Caco-2 (cell line): ENCODE measurements at regions not wholly inside any gene's neighbourhood (a gene's known extent, or its start where the extent isn't known, plus 50 kb on each side); places are given as distances from the start of the nearest gene placed in this dataset.

Experiments used
- BruUV-seq: library from RNA; stranded (reverse); fragments of 400-500 nt; replicated peaks from 2 replicates; lab custom pipeline; 2021; lab: Mats Ljungman, UMichigan
- CTCF ChIA-PET: fragments of 300-600 bp; sonication (Branson Sonifier 250); formaldehyde crosslinking; loops from one replicate; lab custom pipeline; 2022; ENCODE audit warnings: antibody characterized with exemption; lab: Charles Lee
- POLR2A ChIA-PET: fragments of 300-600 bp; sonication (Branson Sonifier 250); formaldehyde crosslinking; loops from one replicate; lab custom pipeline; 2022; ENCODE audit warnings: antibody characterized with exemption; lab: Charles Lee
- DNase-seq, 2 experiments: peaks; one replicate each; pipeline versions ENCODE4 v3.0.0 to v3.0.0-alpha.2; 2020 to 2022
- H3K27me3 ChIP-seq: replicated peaks from 2 replicates; pipeline ENCODE4 v1.6.0; 2011; ENCODE audit warnings: low read length; ENCODE audit not compliant: control insufficient read depth, insufficient read depth
- H3K36me3 ChIP-seq: 2 replicates; pipeline ENCODE4 v1.5.1; 2011; ENCODE audit warnings: low read length; ENCODE audit not compliant: control insufficient read depth, insufficient read depth
- H3K4me1 ChIP-seq: fragments of 250-450 bp; sonication (Bioruptor Pico); 2 replicates; pipeline ENCODE4 v1.5.1; 2020; ENCODE audit warnings: mild to moderate bottlenecking
- H3K4me3 ChIP-seq: 2 replicates; pipeline ENCODE4 v1.5.1; 2011; ENCODE audit warnings: low read depth, mild to moderate bottlenecking, control low read depth, low read length
- H3K9me3 ChIP-seq: fragments of 250-450 bp; sonication (Bioruptor Pico); 2 replicates; pipeline ENCODE4 v1.5.1; 2020; ENCODE audit warnings: mild to moderate bottlenecking, moderate library complexity
- H3K27ac Mint-ChIP-seq: one replicate; pipeline ENCODE4 v1.8.0; 2022; ENCODE audit warnings: mixed read lengths; ENCODE audit not compliant: unreplicated experiment
- H3K27me3 Mint-ChIP-seq: one replicate; pipeline ENCODE4 v1.8.0; 2022; ENCODE audit warnings: mixed read lengths; ENCODE audit not compliant: insufficient read depth, unreplicated experiment
- H3K36me3 Mint-ChIP-seq: one replicate; pipeline ENCODE4 v1.8.0; 2022; ENCODE audit warnings: mild to moderate bottlenecking, mixed read lengths; ENCODE audit not compliant: insufficient read depth, unreplicated experiment
- H3K4me1 Mint-ChIP-seq: one replicate; pipeline ENCODE4 v1.8.0; 2022; ENCODE audit warnings: low read depth, mixed read lengths; ENCODE audit not compliant: unreplicated experiment
- H3K4me3 Mint-ChIP-seq: one replicate; pipeline ENCODE4 v1.8.0; 2022; ENCODE audit warnings: mild to moderate bottlenecking, moderate library complexity, mixed read lengths; ENCODE audit not compliant: unreplicated experiment
- H3K9me3 Mint-ChIP-seq: one replicate; pipeline ENCODE4 v1.8.0; 2022; ENCODE audit warnings: mixed read lengths; ENCODE audit not compliant: unreplicated experiment
- intact Hi-C: fragments of 100-400 bp; cut with micrococcal nuclease; formaldehyde crosslinking; loops from one replicate; pipeline ENCODE4 v1.10.0; 2022; ENCODE audit not compliant: unreplicated experiment
- TF ChIP-seq, protein P1 (sequence below), 2 experiments: fragments of 200-600 bp in 1 of 2; IDR thresholded peaks; 1 replicate in 1 of 2; 2 replicates in 1 of 2; pipeline versions ENCODE4 v1.5.1 to v1.8.0; 2011 to 2022; ENCODE audit warnings: antibody characterized with exemption in 1 of 2, control low read depth in 1 of 2, inconsistent platforms in 1 of 2, low read depth in 1 of 2, low read length in 1 of 2, mild to moderate bottlenecking in 1 of 2, moderate library complexity in 1 of 2; ENCODE audit not compliant: insufficient read depth in 1 of 2, severe bottlenecking in 1 of 2, unreplicated experiment in 1 of 2

DNA sequence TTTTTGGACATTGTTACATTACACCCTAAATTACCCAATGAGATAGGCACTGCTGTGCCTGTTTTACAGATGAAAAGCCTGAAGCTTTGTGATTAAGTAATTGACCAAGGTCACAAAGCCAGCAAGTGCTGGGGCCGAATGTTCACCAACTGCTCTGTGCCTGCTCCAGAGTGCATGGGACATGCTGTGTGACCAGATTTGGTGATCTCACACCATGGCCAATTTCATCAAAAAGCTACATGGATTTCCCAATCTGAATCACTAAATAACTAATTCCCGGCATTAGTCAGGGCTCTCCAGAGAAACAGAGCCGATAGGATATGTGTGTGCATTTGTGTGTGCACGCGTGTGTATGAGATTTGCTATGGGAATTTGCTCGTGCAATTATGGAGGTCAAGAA, 228.3 kb upstream of the ECI2 start:
- Mint-ChIP-seq H3K4me1 (no peaks in the 10 kb centered on the region), H3K27me3 (no peaks in the 10 kb centered on the region), H3K4me3 (no peak overlapping the region), H3K36me3 (no peaks in the 10 kb centered on the region), H3K27ac (no peak overlapping the region), H3K9me3 (no peaks in the 10 kb centered on the region)
- TF ChIP-seq, protein P1, sequence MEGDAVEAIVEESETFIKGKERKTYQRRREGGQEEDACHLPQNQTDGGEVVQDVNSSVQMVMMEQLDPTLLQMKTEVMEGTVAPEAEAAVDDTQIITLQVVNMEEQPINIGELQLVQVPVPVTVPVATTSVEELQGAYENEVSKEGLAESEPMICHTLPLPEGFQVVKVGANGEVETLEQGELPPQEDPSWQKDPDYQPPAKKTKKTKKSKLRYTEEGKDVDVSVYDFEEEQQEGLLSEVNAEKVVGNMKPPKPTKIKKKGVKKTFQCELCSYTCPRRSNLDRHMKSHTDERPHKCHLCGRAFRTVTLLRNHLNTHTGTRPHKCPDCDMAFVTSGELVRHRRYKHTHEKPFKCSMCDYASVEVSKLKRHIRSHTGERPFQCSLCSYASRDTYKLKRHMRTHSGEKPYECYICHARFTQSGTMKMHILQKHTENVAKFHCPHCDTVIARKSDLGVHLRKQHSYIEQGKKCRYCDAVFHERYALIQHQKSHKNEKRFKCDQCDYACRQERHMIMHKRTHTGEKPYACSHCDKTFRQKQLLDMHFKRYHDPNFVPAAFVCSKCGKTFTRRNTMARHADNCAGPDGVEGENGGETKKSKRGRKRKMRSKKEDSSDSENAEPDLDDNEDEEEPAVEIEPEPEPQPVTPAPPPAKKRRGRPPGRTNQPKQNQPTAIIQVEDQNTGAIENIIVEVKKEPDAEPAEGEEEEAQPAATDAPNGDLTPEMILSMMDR (IDR thresholded peaks at IDR 0.05; ENCODE audit: insufficient read depth in 1 of 2, low read depth in 1 of 2, low read length in 1 of 2, severe bottlenecking in 1 of 2, unreplicated experiment in 1 of 2), result no peak
- Histone ChIP-seq H3K36me3 (no peaks in the 10 kb centered on the region), H3K4me1 (no peaks in the 10 kb centered on the region), H3K4me3 (no peak overlapping the region), H3K9me3 (no peaks in the 10 kb centered on the region), H3K27me3 (no peaks in the 10 kb centered on the region; the same call in 1 of the 2 replicates)
- ChIA-PET CTCF (no interaction called here), POLR2A (no interaction called here)
- intact Hi-C loops, result no loop called here
- no TSS peak for BruUV-seq
- no peak for DNase-seq

- no peak overlapping the region for H3K4me3 Mint-ChIP-seq
- peaks cover 5% of the 10 kb centered on the region for H3K9me3 Mint-ChIP-seq
- no peak overlapping the region for H3K27ac Mint-ChIP-seq
- no peaks in the 10 kb centered on the region for H3K9me3 ChIP-seq
- H3K27me3 ChIP-seq, result no peaks in the 10 kb centered on the region
- TF ChIP-seq, protein P1 (IDR thresholded peaks at IDR 0.05; ENCODE audit: insufficient read depth in 1 of 2, low read depth in 1 of 2, low read length in 1 of 2, severe bottlenecking in 1 of 2, unreplicated experiment in 1 of 2), result no peak
- no peak for DNase-seq
- no peaks in the 10 kb centered on the region for H3K4me1 ChIP-seq
- no peaks in the 10 kb centered on the region for H3K27me3 Mint-ChIP-seq
- CTCF ChIA-PET, result no interaction called here
- H3K36me3 ChIP-seq, result no peaks in the 10 kb centered on the region
- H3K36me3 Mint-ChIP-seq, result no peaks in the 10 kb centered on the region
- BruUV-seq, result no TSS peak
- intact Hi-C loops, result no loop called here
- H3K4me1 Mint-ChIP-seq, result no peaks in the 10 kb centered on the region
- POLR2A ChIA-PET, result no interaction called here
- no peak overlapping the region for H3K4me3 ChIP-seq
These were observed 227.0 kb upstream of the ECI2 start for GRCh38 chr6:4362326-4362725.

GRCh38 chr6:4360920-4361319, 225.5 kb upstream of the ECI2 start:
- H3K4me3 Mint-ChIP-seq, result no peak overlapping the region
- no peak overlapping the region for H3K27ac Mint-ChIP-seq
- H3K4me3 ChIP-seq, result no peak overlapping the region
- no peaks in the 10 kb centered on the region for H3K27me3 ChIP-seq
- H3K9me3 Mint-ChIP-seq, result peaks cover 9% of the 10 kb centered on the region
- POLR2A ChIA-PET, result no interaction called here
- CTCF ChIA-PET, result no interaction called here
- no peaks in the 10 kb centered on the region for H3K27me3 Mint-ChIP-seq
- H3K9me3 ChIP-seq, result no peaks in the 10 kb centered on the region
- intact Hi-C loops, result no loop called here
- TF ChIP-seq, protein P1 (IDR thresholded peaks at IDR 0.05; ENCODE audit: insufficient read depth in 1 of 2, low read depth in 1 of 2, low read length in 1 of 2, severe bottlenecking in 1 of 2, unreplicated experiment in 1 of 2), result no peak
- H3K36me3 Mint-ChIP-seq, result no peaks in the 10 kb centered on the region
- H3K36me3 ChIP-seq, result no peaks in the 10 kb centered on the region
- no peaks in the 10 kb centered on the region for H3K4me1 ChIP-seq
- DNase-seq, result no peak
- no peaks in the 10 kb centered on the region for H3K4me1 Mint-ChIP-seq
- BruUV-seq, result no TSS peak
